ENCODE measurements at regions not wholly inside any gene's neighbourhood (a gene's known extent, or its start where the extent isn't known, plus 50 kb on each side); places are given as distances from the start of the nearest gene placed in this dataset.

- 29% methylated on average over 1 of the region's 4 CpGs for WGBS (ENCODE audit: insufficient coverage, low coverage, low lambda C conversion rate, missing lambda C conversion rate)
- intact Hi-C loops (cut with DNase I): no loop called here
These were observed 413.3 kb downstream of the PRDM5 start for GRCh38 chr4:120509222-120509621.

GRCh38 chr4:120508036-120508435, 414.5 kb downstream of the PRDM5 start:
- H3K9me3 ChIP-seq: no peaks in the 10 kb centered on the region
- no peaks in the 10 kb centered on the region for H3K36me3 ChIP-seq
- H3K27me3 ChIP-seq: no peaks in the 10 kb centered on the region
- TF ChIP-seq, protein P1, sequence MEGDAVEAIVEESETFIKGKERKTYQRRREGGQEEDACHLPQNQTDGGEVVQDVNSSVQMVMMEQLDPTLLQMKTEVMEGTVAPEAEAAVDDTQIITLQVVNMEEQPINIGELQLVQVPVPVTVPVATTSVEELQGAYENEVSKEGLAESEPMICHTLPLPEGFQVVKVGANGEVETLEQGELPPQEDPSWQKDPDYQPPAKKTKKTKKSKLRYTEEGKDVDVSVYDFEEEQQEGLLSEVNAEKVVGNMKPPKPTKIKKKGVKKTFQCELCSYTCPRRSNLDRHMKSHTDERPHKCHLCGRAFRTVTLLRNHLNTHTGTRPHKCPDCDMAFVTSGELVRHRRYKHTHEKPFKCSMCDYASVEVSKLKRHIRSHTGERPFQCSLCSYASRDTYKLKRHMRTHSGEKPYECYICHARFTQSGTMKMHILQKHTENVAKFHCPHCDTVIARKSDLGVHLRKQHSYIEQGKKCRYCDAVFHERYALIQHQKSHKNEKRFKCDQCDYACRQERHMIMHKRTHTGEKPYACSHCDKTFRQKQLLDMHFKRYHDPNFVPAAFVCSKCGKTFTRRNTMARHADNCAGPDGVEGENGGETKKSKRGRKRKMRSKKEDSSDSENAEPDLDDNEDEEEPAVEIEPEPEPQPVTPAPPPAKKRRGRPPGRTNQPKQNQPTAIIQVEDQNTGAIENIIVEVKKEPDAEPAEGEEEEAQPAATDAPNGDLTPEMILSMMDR (IDR thresholded peaks at IDR 0.05): no peak
- TF ChIP-seq POLR2A (IDR thresholded peaks at IDR 0.05): no peak
- DNase-seq (no peak), ATAC-seq (no peak)
- no peak overlapping the region for H3K27ac ChIP-seq
- H3K4me3 ChIP-seq: no peak overlapping the region
- H3K4me1 ChIP-seq: no peaks in the 10 kb centered on the region
- WGBS (ENCODE audit: insufficient coverage, low coverage, low lambda C conversion rate, missing lambda C conversion rate): 61% methylated on average over 1 of the region's 1 CpG
- intact Hi-C loops (cut with DNase I): no loop called here

More at GRCh38 chr4:120509222-120509621, 413.3 kb downstream of the PRDM5 start:
- Histone ChIP-seq H3K4me1 (no peaks in the 10 kb centered on the region), H3K27me3 (no peaks in the 10 kb centered on the region), H3K9me3 (no peaks in the 10 kb centered on the region), H3K4me3 (no peak overlapping the region), H3K27ac (no peak overlapping the region), H3K36me3 (no peaks in the 10 kb centered on the region)
- TF ChIP-seq, protein P1 (IDR thresholded peaks at IDR 0.05): no peak
- TF ChIP-seq POLR2A (IDR thresholded peaks at IDR 0.05): no peak
- ATAC-seq (no peak), DNase-seq (no peak)

GRCh38 chr4:120506536-120506935, 416.0 kb downstream of the PRDM5 start:
- no peak overlapping the region for H3K27ac ChIP-seq
- DNase-seq (no peak), ATAC-seq (no peak)
- H3K27me3 ChIP-seq: no peaks in the 10 kb centered on the region
- intact Hi-C loops (cut with DNase I): no loop called here
- H3K4me3 ChIP-seq: no peak overlapping the region
- no peaks in the 10 kb centered on the region for H3K36me3 ChIP-seq
- H3K9me3 ChIP-seq: no peaks in the 10 kb centered on the region
- TF ChIP-seq POLR2A (IDR thresholded peaks at IDR 0.05): no peak
- TF ChIP-seq, protein P1 (IDR thresholded peaks at IDR 0.05): no peak
- 78% methylated on average over 1 of the region's 1 CpG for WGBS (ENCODE audit: insufficient coverage, low coverage, low lambda C conversion rate, missing lambda C conversion rate)
- no peaks in the 10 kb centered on the region for H3K4me1 ChIP-seq

- no peak for DNase-seq
- H3K27ac ChIP-seq: no peak overlapping the region
- no peak overlapping the region for H3K4me3 ChIP-seq
- no peaks in the 10 kb centered on the region for H3K4me1 ChIP-seq
- TF ChIP-seq, protein P1 (IDR thresholded peaks at IDR 0.05): no peak
- no peak for TF ChIP-seq POLR2A (IDR thresholded peaks at IDR 0.05)
- intact Hi-C loops (cut with DNase I): no loop called here
- no peaks in the 10 kb centered on the region for H3K9me3 ChIP-seq
- 0% methylated on average over 1 of the region's 1 CpG for WGBS (ENCODE audit: insufficient coverage, low coverage, low lambda C conversion rate, missing lambda C conversion rate)
- H3K27me3 ChIP-seq: no peaks in the 10 kb centered on the region
- H3K36me3 ChIP-seq: no peaks in the 10 kb centered on the region
- no peak for ATAC-seq
These were observed 423.8 kb downstream of the PRDM5 start for GRCh38 chr4:120498678-120499077.

DNA sequence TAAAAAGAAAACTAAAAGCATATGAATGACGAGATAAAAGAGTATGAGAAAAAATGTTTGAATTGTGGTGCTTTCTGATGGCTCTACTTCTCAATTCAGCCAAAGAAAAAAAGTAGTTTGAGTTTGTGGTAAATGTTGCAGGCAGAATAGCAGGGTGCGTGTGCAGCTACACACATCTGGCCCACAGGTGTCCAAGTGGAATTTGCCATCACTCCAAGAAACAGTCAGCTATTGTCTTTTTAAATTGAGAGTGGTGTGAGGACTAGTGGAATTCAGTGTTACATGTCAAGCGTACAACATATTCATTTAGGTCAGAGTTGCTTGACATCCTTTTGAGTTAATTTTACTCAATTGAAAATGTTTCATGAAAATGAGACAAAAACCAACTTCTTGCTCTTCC, 424.8 kb upstream of the MAD2L1 start:
- Histone ChIP-seq H3K27ac (no peak overlapping the region), H3K36me3 (no peaks in the 10 kb centered on the region), H3K9me3 (no peaks in the 10 kb centered on the region), H3K4me3 (no peak overlapping the region), H3K4me1 (no peaks in the 10 kb centered on the region), H3K27me3 (no peaks in the 10 kb centered on the region)
- DNase-seq (no peak), ATAC-seq (no peak)
- intact Hi-C loops (cut with DNase I): no loop called here
- no peak for TF ChIP-seq POLR2A (IDR thresholded peaks at IDR 0.05)
- TF ChIP-seq, protein P1 (IDR thresholded peaks at IDR 0.05): no peak
- 51% methylated on average over 3 of the region's 3 CpGs for WGBS (ENCODE audit: insufficient coverage, low coverage, low lambda C conversion rate, missing lambda C conversion rate)

All from right lobe of liver (tissue), 6 donors.